ENCODE measurements at regions not wholly inside any gene's neighbourhood (a gene's known extent, or its start where the extent isn't known, plus 50 kb on each side); places are given as distances from the start of the nearest gene placed in this dataset.

- no peak for TF ChIP-seq GATA2 (IDR thresholded peaks at IDR 0.05; ENCODE audit: low read depth, low read length)
- TF ChIP-seq GATA3 (IDR thresholded peaks at IDR 0.05; ENCODE audit: low read depth, low read length) = no peak
These were observed 945.6 kb upstream of the GBE1 start for GRCh38 chr3:82707035-82707434.

- TF ChIP-seq GATA3 (IDR thresholded peaks at IDR 0.05; ENCODE audit: low read depth, low read length) (no peak), GATA2 (IDR thresholded peaks at IDR 0.05; ENCODE audit: low read depth, low read length) (no peak)
These were observed 924.3 kb upstream of the GBE1 start for GRCh38 chr3:82685761-82686160.

- TF ChIP-seq GATA3 (IDR thresholded peaks at IDR 0.05; ENCODE audit: low read depth, low read length) (no peak), GATA2 (IDR thresholded peaks at IDR 0.05; ENCODE audit: low read depth, low read length) (no peak)
These were observed 915.0 kb upstream of the GBE1 start for GRCh38 chr3:82676356-82677026.

- TF ChIP-seq GATA3 (IDR thresholded peaks at IDR 0.05; ENCODE audit: low read depth, low read length) = no peak
- no peak for TF ChIP-seq GATA2 (IDR thresholded peaks at IDR 0.05; ENCODE audit: low read depth, low read length)
These were observed 911.5 kb upstream of the GBE1 start for GRCh38 chr3:82672966-82673365.

- TF ChIP-seq GATA2 (IDR thresholded peaks at IDR 0.05; ENCODE audit: low read depth, low read length) = no peak
- no peak for TF ChIP-seq GATA3 (IDR thresholded peaks at IDR 0.05; ENCODE audit: low read depth, low read length)
These were observed 910.0 kb upstream of the GBE1 start for GRCh38 chr3:82671466-82671865.

GRCh38 chr3:82654708-82655107, 893.3 kb upstream of the GBE1 start:
- TF ChIP-seq GATA3 (IDR thresholded peaks at IDR 0.05; ENCODE audit: low read depth, low read length) = no peak
- no peak for TF ChIP-seq GATA2 (IDR thresholded peaks at IDR 0.05; ENCODE audit: low read depth, low read length)

- TF ChIP-seq GATA3 (IDR thresholded peaks at IDR 0.05; ENCODE audit: low read depth, low read length) (no peak), GATA2 (IDR thresholded peaks at IDR 0.05; ENCODE audit: low read depth, low read length) (no peak)
These were observed 882.5 kb upstream of the GBE1 start for GRCh38 chr3:82643948-82644347.

GRCh38 chr3:82641701-82642100, 880.3 kb upstream of the GBE1 start:
- no peak for TF ChIP-seq GATA2 (IDR thresholded peaks at IDR 0.05; ENCODE audit: low read depth, low read length)
- no peak for TF ChIP-seq GATA3 (IDR thresholded peaks at IDR 0.05; ENCODE audit: low read depth, low read length)

- TF ChIP-seq GATA3 (IDR thresholded peaks at IDR 0.05; ENCODE audit: low read depth, low read length) = no peak
These were observed 878.8 kb upstream of the GBE1 start for GRCh38 chr3:82640254-82640653.

GRCh38 chr3:82637574-82637973, 876.1 kb upstream of the GBE1 start:
- TF ChIP-seq GATA2 (IDR thresholded peaks at IDR 0.05; ENCODE audit: low read depth, low read length) = no peak
- no peak for TF ChIP-seq GATA3 (IDR thresholded peaks at IDR 0.05; ENCODE audit: low read depth, low read length)

GRCh38 chr3:82636177-82636576, 874.7 kb upstream of the GBE1 start:
- TF ChIP-seq GATA3 (IDR thresholded peaks at IDR 0.05; ENCODE audit: low read depth, low read length) (no peak), GATA2 (IDR thresholded peaks at IDR 0.05; ENCODE audit: low read depth, low read length) (no peak)

GRCh38 chr3:82633319-82633718, 871.9 kb upstream of the GBE1 start:
- TF ChIP-seq GATA3 (IDR thresholded peaks at IDR 0.05; ENCODE audit: low read depth, low read length) (no peak), GATA2 (IDR thresholded peaks at IDR 0.05; ENCODE audit: low read depth, low read length) (no peak)

- TF ChIP-seq GATA3 (IDR thresholded peaks at IDR 0.05; ENCODE audit: low read depth, low read length) = no peak
- TF ChIP-seq GATA2 (IDR thresholded peaks at IDR 0.05; ENCODE audit: low read depth, low read length) = no peak
These were observed 868.5 kb upstream of the GBE1 start for GRCh38 chr3:82629937-82630336.

- no peak for TF ChIP-seq GATA3 (IDR thresholded peaks at IDR 0.05; ENCODE audit: low read depth, low read length)
- no peak for TF ChIP-seq GATA2 (IDR thresholded peaks at IDR 0.05; ENCODE audit: low read depth, low read length)
These were observed 867.1 kb upstream of the GBE1 start for GRCh38 chr3:82628385-82629014.

- TF ChIP-seq GATA3 (IDR thresholded peaks at IDR 0.05; ENCODE audit: low read depth, low read length) (no peak), GATA2 (IDR thresholded peaks at IDR 0.05; ENCODE audit: low read depth, low read length) (no peak)
These were observed 866.3 kb upstream of the GBE1 start for GRCh38 chr3:82627733-82628132.
